GM20431 (cell line): ENCODE measurements at regions not wholly inside any gene's neighbourhood (a gene's known extent, or its start where the extent isn't known, plus 50 kb on each side); places are given as distances from the start of the nearest gene placed in this dataset.

Source experiments
- in situ Hi-C: fragments of 300-500 bp; cut with MseI, MboI; formaldehyde crosslinking; loops from one replicate; pipeline ENCODE4 v1.15.0; 2020; ENCODE audit warnings: low sequenced_read_pairs; ENCODE audit not compliant: unreplicated experiment

DNA sequence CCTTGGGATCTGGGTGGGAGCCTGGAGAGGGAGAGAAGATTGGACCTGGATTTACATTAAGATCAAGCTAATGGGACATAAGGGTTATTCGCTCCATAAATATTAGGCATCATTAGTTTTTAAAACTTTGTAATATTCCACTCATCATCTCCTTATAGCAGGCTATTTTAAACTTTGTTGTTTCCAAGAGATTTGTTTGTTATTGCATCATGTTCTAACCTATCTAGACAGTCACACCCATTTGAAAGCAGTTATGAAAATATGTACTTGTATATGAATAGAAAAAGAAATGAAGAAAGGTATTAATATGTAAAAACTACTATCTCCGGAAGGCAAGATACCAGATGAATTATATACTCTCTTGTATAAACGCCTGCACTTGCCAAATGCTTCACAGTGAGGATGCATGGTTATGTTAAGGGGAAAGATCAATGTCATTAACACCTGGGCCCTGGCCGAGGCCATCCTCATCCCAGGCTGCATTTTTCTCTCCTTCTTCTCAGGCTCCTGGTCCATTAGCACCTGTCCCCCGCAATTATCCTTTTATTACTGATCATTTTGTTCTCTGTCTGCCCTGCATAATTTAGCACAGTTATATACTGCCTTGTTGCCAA is 468.2 kb downstream of the MATN1 start:
- in situ Hi-C loops, result no loop called here

DNA sequence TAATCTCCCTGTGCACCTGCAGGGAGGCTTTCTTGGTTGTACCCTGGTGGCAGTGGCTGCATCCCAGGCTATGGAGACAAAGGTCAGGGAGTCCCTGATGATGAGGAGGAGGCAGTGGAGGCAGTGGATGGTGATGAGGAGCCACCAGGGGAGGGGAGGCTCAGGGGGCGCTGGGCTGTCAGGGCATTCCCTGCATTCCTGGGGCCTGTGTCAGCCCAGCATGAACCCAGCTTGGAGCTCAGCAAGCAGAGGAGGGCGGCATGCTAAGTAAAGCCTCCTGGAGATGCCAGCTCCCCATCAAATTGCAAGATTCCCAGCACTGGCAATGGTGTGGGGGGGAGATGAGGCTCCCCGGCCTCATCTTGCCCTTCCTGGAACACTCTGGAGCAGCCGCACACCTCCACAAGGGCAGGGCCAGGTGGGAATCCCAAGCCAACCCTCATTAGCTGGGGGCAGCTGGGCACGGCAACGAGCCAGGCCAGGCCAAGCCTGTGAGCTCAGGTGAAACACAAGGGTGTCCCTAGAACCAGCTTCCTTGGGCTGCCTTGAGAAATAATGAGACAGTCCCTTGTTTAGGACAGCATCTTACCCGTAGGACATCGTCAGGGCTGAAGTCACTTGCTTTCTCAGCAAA is 469.5 kb downstream of the MATN1 start:
- in situ Hi-C loops, result no loop called here

DNA sequence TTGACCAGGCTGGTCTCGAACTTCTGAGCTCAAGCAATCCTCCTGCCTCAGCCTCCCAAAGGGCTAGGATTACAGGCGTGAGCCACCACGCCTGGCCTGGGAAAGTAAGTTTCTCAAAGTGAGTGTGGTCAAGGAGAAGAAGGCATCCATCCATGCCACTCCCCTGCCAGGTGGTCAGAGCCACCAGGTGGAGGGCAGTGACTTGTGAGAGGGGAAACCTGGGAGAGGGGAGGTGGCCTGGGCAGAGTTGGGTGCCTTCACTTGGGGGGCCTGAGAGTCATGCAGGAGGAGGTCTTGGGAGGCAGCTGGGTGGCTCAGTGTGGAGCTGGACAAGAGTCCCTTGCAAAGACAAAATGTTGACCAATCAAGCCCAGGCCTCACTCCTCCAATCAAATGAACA is 470.0 kb downstream of the MATN1 start:
- in situ Hi-C loops, result no loop called here

DNA sequence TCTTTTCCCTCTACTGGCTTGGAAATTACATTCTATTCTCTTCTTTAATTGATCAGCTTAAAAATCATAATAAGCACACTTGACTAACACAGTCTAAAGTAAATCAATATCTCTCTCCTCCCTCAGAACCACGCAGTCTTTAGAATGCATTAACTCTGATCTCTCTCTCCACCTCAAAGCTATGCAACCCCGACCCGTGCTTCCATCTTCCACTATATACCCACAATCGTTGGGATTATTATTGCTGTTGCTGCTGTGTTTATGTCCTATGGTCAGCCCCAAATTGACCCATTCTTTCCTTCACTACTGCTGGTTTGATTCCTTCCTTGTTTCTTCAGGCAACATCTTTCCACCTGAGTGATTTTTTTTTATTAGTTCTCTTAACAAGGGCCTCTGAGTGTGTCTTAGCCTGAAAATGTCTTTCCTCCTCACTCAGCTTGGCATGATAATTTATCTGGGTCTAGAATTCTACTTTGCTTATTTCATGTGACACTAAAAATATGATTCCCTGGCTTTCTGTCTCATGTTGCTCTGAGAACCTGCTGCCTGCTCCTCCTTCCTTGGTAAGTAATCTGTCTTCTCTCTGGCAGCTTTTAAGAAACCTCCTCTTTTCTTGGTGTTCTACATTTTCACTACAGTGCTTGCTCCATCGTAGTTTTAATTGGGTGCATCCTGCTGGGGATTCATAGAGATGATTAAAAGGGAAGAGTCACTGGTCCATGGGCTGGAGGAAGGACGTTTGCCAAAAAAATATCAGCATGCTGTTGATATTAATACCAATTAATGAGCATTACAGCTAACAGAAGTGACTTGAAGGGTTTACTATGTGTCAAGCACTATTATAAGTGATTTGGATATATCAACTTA is 472.2 kb downstream of the MATN1 start:
- in situ Hi-C loops, result no loop called here

DNA sequence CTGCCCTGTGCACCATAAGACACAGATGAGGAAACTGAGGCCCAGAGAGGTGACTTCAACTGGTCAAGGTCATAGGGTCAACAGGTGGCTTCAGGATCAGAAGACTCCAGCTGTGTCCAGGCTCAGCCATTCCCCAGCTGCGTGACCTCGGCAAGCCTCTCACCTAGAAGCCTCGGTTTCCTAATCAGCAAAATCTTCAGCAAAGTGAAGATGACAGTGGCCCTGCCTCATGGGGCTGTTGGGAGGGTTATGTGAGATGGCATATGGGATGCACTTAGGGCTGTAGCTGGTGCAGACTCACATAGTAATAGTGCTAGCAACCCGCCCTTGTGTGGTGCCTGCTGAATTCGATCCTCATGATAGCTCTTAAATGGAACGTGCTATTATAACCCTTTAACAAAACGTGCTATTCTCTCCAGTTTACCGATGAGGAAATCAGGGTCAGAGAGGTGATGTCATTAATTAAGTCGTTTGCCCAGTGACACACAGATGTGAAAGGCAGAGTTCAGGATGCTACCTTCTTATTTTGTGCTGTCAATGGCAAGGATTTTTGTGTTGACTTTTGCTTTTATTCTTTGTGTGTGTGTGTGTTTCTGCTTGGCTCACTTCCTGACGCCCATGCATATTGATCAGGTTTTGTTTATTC is 472.9 kb downstream of the MATN1 start:
- in situ Hi-C loops, result no loop called here

DNA sequence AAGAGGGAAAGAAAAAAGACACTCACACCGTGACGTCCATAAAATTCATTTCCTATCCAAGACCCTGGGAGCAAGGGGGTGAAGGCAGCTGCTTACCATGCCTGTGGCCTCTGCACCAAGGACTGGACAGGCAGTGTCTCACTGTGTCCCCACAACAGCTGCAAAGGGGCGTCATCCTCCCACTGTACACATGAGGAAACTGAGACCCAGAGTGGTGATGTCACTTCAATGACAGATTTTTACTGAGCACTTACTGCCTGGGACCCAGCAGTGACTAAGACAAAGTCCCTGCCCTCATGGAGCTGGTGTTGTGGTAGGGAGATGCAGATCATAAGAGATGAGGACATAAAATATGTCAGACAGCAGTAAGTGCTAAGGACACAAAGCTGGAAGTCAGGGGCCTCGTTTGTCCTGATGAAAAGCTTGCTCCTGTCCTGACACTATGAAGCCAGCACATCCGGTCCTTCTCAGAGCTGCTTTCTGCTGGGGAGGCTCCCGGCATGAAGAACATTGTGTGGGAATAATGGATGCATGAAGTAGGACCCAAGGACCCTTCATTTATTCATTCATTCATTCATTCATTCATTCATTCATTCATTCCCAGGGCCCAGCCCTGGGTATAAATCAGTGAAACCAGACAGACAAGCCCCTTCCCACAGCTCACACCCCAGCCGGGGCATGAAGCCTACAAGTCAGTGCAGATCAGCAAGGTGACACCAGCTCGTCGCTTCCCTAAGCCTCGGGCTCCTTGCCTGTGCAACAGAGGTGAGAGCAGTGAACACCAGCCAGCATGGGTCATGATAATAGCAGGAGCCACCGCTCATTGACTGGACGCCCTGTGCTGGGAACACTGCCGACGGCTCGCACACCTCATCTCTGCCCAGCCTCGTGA is 473.7 kb downstream of the MATN1 start:
- in situ Hi-C loops, result no loop called here

DNA sequence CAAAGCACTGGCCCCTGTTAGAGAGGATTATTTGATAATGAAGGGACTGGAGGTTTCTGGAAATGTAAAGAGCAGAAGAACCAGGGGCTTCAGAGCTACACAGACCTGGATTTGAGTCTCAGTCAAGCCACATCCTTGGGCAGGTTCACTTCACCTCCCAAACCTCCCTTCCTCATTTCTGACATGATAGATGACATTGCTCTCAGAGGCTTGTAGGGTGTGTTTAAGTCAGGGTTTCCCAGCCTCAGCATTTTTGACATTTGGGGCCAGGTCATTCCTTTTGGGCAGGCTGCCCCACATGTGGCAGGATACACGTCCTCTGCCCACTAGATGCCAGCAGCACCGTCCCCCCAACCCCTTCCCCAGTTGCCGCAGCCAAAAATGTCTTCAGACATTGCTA is 474.6 kb downstream of the MATN1 start:
- in situ Hi-C loops, result no loop called here

DNA sequence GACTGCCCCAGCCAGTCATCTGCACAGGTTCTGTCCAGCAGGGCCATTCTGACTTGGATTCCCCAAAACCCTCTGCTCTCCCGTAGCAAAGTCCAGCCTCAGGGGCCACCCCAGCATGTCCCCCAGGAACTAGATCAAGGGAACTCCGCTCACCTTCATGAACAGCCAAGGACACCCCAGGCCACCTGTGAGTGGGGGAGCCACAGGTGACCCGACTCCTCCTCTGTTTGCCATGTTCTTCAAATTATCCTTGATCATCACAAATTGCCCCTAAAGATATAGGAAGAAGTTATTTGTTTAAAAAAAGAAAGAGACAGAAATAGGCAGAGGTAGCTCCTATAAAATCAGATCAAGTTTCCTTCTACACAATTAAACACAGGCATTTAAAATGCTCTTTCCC is 475.0 kb downstream of the MATN1 start:
- in situ Hi-C loops, result no loop called here

DNA sequence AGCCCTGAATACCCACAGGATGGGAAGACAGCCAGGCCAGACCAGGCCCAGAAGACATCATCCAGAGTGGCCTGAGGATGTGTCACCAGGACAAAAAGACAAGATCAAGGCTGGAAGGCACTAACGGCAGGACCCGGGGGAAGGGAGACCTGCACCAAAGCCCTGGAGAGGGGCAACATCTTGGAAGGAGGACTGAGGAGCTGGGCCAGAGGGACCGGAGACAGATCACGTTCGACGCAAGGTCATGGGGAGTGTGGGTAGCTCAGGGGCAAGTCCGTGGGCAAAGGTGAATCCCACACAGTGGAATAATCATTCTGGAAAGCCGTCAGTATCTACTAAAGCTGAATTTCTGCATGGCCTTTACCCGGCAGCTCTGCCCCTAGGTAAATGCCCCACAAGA is 478.6 kb downstream of the MATN1 start:
- in situ Hi-C loops, result no loop called here

DNA sequence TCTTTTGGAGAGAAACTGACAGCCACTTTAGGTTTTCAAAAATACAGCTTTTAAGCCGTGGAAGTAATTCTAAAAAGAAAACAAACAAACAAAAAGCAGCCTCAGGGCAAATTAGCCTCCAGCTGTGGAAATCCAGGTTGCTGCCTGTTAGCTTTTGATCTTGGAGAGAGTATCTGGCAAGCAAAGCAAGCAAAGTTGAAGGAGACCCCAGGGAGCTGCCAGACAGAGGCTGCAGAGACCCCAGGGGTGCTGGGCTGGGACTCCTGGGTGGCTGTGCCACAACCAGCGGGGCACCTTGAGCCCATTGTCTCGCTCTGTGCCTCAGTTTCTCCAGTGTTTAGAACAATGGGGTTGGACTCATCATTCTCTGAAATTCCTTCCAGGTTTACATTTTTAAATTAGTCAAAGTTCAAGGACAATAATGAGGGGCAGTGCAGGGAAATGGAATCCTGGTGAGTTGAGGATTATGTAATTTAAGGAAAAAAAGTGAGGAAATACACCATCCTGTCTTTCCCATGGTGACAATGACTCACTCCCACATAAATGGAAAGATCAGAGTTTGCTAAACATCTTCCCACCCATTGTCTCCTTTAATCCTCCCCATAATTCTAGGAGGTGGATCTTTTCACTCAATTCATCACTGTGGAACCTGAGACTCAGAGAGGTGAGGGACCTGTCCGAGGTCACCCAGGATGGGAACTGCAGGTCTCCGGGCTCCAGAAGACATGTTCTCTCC is 480.5 kb downstream of the MATN1 start:
- in situ Hi-C loops, result no loop called here

DNA sequence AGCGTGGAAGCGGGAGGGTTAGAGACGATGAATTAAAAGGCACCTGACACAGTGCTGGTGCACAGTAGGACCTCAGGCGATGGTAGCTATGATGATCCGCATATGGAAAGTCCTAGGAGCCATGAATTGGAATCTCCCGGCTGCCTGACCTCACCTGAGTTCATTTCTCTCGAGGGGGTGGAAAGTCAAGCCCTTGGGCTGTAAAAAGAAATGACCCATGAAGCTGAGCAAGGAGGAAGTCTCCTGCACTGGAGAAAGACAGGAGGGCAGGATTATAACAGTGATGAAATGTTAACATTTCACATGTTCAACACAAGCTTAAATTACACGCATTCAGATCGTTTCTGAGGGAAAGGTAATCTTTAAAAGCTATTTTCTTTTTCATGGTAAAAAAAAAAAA is 481.2 kb downstream of the MATN1 start:
- in situ Hi-C loops, result no loop called here

DNA sequence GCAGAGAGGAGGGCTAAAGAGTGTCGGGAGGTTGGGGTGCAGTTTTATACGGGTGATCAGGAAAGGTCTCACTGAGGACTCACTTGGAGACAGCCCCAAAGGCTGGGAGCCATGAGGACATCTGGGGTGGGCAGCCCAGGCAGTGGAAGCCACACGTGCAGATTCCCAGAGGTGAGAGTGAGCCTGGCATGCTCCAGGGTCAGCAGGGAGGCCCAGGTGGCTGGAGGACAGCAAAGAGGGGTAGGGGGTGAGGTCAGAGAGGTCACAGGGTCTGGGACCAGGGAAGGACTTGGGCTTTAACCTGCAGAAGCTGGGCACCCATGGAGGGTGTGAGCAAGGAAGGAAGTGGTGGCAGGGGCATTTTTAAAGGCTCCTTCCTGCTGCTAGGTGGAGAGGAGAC is 481.7 kb downstream of the MATN1 start:
- in situ Hi-C loops, result no loop called here

DNA sequence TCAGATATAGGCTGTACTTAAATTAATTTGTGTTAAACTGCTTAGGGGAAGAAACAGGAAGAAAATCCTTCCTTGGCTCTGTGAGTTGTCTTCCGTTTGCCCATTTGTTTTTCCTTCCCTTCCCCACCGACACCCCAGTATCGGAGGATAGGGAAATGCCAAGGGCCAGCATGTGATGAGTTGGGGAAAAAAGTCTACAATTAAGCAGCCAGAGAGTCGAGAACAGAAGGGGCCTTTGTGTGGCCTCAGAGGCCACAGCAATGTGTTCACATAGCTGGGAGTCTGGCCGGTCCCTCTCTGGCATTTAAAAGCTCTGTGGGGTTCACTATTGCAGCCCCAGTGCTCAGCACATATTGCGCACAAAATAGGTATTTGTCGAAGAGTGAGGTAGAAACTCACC is 489.3 kb downstream of the MATN1 start:
- in situ Hi-C loops, result no loop called here

DNA sequence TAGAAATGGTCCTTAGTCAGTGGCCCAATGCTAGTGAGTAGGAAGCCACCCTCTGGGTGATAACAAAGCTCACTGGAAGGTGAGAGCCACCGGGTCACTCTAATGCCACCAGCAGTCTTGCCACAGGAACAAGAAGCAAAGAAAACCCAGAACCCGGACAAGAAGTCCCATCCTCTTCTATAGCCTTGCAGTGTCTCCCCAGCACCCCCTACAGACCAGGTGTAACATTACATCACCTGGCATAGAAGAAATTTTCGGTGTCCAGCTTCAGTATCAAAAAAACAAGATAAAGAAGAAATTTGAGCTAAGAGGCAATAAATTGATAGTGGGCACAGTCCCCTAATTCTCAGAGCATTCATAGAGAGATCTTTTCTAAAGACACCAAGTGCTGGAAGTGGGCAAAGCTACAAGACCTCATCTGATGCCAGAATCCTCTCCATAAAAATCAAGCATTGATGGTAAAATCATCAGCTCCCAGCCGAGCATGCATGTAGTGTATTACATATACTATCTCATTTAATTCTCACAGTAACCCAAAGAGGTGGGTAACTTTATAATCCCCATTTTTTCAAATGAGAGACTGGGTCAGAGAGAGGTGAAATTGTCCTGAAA is 491.0 kb downstream of the MATN1 start:
- in situ Hi-C loops, result no loop called here

DNA sequence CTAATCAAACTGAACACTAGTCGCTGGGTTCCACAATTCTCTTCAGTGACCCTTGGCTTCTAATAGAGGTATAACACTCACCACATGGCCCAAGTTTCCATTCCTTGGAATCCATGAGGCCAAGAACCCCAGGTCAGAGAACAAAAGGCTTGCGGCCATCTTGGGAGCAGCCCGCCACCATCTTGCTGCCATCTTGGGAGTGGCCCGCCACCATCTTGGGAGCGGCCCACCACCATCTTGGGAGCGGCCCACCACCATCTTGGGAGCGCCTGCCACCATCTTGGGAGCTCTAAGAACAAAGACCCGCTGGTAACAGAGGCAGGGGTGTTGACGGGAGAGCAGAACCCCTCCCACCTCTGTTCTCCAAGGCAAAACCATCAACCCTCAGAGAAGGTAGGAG is 493.4 kb downstream of the MATN1 start:
- in situ Hi-C loops, result no loop called here

DNA sequence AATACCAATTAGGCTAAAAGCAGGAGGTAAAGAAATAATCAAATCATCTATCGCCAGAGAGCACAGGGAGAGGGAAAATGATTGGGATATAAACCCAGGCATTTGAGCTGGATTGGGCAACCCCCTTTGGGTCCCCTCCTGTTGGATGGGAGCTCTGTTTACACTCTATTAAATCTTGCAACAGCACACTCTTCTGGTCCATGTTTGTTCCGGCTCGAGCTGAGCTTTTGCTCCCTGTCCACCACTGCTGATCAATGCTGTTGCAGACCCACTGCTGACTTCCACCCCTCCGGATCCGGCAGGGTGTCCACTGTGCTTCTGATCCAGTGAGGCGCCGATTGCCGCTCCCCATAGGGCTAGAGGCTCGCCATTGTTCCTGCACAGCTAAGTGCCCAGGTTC is 493.8 kb downstream of the MATN1 start:
- in situ Hi-C loops, result no loop called here

DNA sequence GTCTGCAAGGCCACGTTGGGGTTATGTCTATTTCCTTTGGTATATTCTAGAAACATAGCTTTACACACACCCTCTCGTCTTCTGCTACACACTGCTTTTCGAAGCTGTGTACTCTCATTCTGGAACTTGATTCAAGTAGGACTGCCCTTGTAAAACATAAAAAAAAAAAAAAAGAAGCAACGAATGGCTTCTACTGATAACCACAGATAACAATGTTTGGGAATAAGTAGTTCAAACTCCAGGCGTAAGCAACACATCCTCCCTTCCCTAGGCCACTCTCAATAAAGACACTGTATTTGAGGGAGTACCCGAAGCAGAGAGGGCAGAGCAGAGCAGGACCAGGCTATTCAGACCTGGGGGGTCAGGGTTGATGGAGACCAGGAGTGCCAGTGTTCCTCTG is 496.7 kb downstream of the MATN1 start:
- in situ Hi-C loops, result no loop called here

DNA sequence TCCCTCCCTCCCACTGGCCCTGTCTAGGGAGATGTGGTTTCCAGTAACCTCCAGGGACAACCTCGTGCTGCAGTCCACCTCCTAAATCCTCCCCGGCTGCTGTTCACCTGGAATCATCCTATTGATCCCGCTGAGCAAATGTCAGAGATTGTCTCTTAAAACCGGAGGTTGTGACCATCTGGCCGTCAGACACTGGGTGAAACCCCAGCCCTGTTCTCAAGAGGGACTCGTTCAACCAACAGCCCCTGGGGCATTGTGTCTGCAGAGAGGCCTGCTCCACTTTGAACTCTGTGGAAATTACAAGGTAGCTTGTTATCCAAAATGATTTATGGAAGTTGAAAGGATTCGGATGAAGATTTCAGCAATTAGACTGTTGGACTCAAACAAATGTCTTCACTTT is 498.0 kb downstream of the MATN1 start:
- in situ Hi-C loops, result no loop called here

DNA sequence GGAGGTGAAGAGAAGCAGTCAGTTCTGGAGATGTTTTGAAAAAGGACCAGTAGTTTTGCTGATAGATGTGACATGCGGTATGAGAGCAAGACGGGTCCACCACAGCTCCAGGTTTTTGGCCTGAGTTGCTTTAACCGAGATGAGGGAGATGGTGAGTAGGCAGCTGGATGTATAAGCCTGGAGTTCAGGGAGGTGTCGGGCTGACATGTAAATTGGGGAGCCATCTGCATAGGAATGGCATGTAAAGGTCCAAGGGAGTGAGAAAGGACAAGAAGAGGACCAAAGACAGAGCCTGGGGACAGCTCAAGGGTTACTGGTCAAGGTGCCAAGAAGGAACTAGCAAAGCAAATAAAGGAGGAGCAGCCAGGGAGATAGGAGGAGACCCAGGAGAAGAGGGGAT is 503.7 kb downstream of the MATN1 start:
- in situ Hi-C loops, result no loop called here
